ENCODE measurements at regions not wholly inside any gene's neighbourhood (a gene's known extent, or its start where the extent isn't known, plus 50 kb on each side); places are given as distances from the start of the nearest gene placed in this dataset.

GRCh38 chr15:72962054-72962702 is 90.1 kb upstream of the NEO1 start:
- no peak for DNase-seq (ENCODE audit: low read depth)
- H3K4me3 ChIP-seq (ENCODE audit: low read depth, low read length) = no peak overlapping the region
- no peak for TF ChIP-seq CTCF (IDR thresholded peaks at IDR 0.05; ENCODE audit: insufficient read depth, low read length)

- TF ChIP-seq CTCF (IDR thresholded peaks at IDR 0.05; ENCODE audit: insufficient read depth, low read length) = no peak
- no peak overlapping the region for H3K4me3 ChIP-seq (ENCODE audit: low read depth, low read length)
- DNase-seq (ENCODE audit: low read depth) = no peak
These were observed 90.9 kb upstream of the NEO1 start for GRCh38 chr15:72961346-72961745.

- DNase-seq (ENCODE audit: low read depth) = no peak
- TF ChIP-seq CTCF (IDR thresholded peaks at IDR 0.05; ENCODE audit: insufficient read depth, low read length) = no peak
- H3K4me3 ChIP-seq (ENCODE audit: low read depth, low read length) = no peak overlapping the region
These were observed 93.6 kb upstream of the NEO1 start for GRCh38 chr15:72958634-72959033.

GRCh38 chr15:72953306-72953705 is 99.0 kb upstream of the NEO1 start:
- DNase-seq (ENCODE audit: low read depth) = no peak
- no peak for TF ChIP-seq CTCF (IDR thresholded peaks at IDR 0.05; ENCODE audit: insufficient read depth, low read length)
- H3K4me3 ChIP-seq (ENCODE audit: low read depth, low read length) = no peak overlapping the region

- H3K4me3 ChIP-seq (ENCODE audit: low read depth, low read length) = no peak overlapping the region
- no peak for DNase-seq (ENCODE audit: low read depth)
- no peak for TF ChIP-seq CTCF (IDR thresholded peaks at IDR 0.05; ENCODE audit: insufficient read depth, low read length)
These were observed 100.1 kb upstream of the NEO1 start for GRCh38 chr15:72952151-72952550.

GRCh38 chr15:72948662-72949061 is 103.6 kb upstream of the NEO1 start:
- H3K4me3 ChIP-seq (ENCODE audit: low read depth, low read length) = no peak overlapping the region
- no peak for DNase-seq (ENCODE audit: low read depth)
- TF ChIP-seq CTCF (IDR thresholded peaks at IDR 0.05; ENCODE audit: insufficient read depth, low read length) = no peak

- no peak for TF ChIP-seq CTCF (IDR thresholded peaks at IDR 0.05; ENCODE audit: insufficient read depth, low read length)
- no peak overlapping the region for H3K4me3 ChIP-seq (ENCODE audit: low read depth, low read length)
- DNase-seq (ENCODE audit: low read depth) = no peak
These were observed 104.6 kb upstream of the NEO1 start for GRCh38 chr15:72947709-72948108.

Measured in fibroblast of the aortic adventitia (primary cell).